ENCODE measurements at regions not wholly inside any gene's neighbourhood (a gene's known extent, or its start where the extent isn't known, plus 50 kb on each side); places are given as distances from the start of the nearest gene placed in this dataset.

GRCh38 chr20:52459150-52459549, 267.6 kb upstream of the ZFP64 start:
- DNase-seq (ENCODE audit: low read depth), result no peak
- TF ChIP-seq CTCF (IDR thresholded peaks at IDR 0.05; ENCODE audit: low read length, missing control alignments), result no peak
- H3K4me3 ChIP-seq (replicated peaks; ENCODE audit: low read depth, low read length), result no peak overlapping the region

GRCh38 chr20:52457826-52458225, 266.2 kb upstream of the ZFP64 start:
- DNase-seq (ENCODE audit: low read depth), result no peak
- H3K4me3 ChIP-seq (replicated peaks; ENCODE audit: low read depth, low read length), result no peak overlapping the region
- TF ChIP-seq CTCF (IDR thresholded peaks at IDR 0.05; ENCODE audit: low read length, missing control alignments), result no peak

- H3K4me3 ChIP-seq (replicated peaks; ENCODE audit: low read depth, low read length), result no peak overlapping the region
- peak; percentile 60 for DNase-seq (ENCODE audit: low read depth)
- TF ChIP-seq CTCF (IDR thresholded peaks at IDR 0.05; ENCODE audit: low read length, missing control alignments), result no peak
Measured at GRCh38 chr20:52454660-52455059, 263.1 kb upstream of the ZFP64 start.

GRCh38 chr20:52448513-52449232, 257.1 kb upstream of the ZFP64 start:
- DNase-seq (ENCODE audit: low read depth), result no peak
- no peak overlapping the region for H3K4me3 ChIP-seq (replicated peaks; ENCODE audit: low read depth, low read length)
- no peak for TF ChIP-seq CTCF (IDR thresholded peaks at IDR 0.05; ENCODE audit: low read length, missing control alignments)

- no peak for DNase-seq (ENCODE audit: low read depth)
- no peak overlapping the region for H3K4me3 ChIP-seq (replicated peaks; ENCODE audit: low read depth, low read length)
- no peak for TF ChIP-seq CTCF (IDR thresholded peaks at IDR 0.05; ENCODE audit: low read length, missing control alignments)
Measured at GRCh38 chr20:52447225-52447551, 255.6 kb upstream of the ZFP64 start.

GRCh38 chr20:52446421-52447224, 255.0 kb upstream of the ZFP64 start:
- no peak overlapping the region for H3K4me3 ChIP-seq (replicated peaks; ENCODE audit: low read depth, low read length)
- no peak for TF ChIP-seq CTCF (IDR thresholded peaks at IDR 0.05; ENCODE audit: low read length, missing control alignments)
- peak; percentile 52 for DNase-seq (ENCODE audit: low read depth)
